OCI-LY3 (cell line): ENCODE measurements at regions not wholly inside any gene's neighbourhood (a gene's known extent, or its start where the extent isn't known, plus 50 kb on each side); places are given as distances from the start of the nearest gene placed in this dataset.

ENCODE experiments used
- EZH2phosphoT487 ChIP-seq: fragments of 200-600 bp; shearing (Covaris generic); IDR thresholded peaks from 2 replicates; pipeline ENCODE4 v1.6.1; 2018; ENCODE audit warnings: antibody characterized with exemption, mixed run types, low read depth
- TF ChIP-seq, protein P1 (sequence below): fragments of 200-600, 300-600 bp; sonication (generic); IDR thresholded peaks from 2 replicates; pipeline ENCODE4 v1.5.1; 2014; ENCODE audit warnings: antibody characterized with exemption, low read length, low read depth

DNA sequence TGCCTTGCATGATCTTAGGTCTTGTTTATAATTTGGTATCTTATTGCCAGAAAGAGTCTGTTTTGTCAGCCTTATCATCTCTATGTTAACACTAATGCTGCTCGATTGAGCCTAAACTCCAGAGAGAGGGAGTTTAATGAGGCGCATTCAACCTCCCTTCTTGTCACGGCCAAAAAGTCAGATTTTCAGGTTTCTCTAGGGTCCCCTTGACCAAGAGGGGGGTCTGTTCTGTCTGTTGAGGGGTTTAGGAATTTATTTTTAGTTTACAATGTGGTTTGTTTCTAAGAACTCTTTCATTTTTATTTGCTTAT lies 285.7 kb upstream of the VWC2 start:
- TF ChIP-seq, protein P1, sequence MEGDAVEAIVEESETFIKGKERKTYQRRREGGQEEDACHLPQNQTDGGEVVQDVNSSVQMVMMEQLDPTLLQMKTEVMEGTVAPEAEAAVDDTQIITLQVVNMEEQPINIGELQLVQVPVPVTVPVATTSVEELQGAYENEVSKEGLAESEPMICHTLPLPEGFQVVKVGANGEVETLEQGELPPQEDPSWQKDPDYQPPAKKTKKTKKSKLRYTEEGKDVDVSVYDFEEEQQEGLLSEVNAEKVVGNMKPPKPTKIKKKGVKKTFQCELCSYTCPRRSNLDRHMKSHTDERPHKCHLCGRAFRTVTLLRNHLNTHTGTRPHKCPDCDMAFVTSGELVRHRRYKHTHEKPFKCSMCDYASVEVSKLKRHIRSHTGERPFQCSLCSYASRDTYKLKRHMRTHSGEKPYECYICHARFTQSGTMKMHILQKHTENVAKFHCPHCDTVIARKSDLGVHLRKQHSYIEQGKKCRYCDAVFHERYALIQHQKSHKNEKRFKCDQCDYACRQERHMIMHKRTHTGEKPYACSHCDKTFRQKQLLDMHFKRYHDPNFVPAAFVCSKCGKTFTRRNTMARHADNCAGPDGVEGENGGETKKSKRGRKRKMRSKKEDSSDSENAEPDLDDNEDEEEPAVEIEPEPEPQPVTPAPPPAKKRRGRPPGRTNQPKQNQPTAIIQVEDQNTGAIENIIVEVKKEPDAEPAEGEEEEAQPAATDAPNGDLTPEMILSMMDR, result no peak
- no peak for TF ChIP-seq EZH2phosphoT487
